Trophoblast cell (in vitro differentiated cells and primary cell): ENCODE measurements at regions not wholly inside any gene's neighbourhood (a gene's known extent, or its start where the extent isn't known, plus 50 kb on each side); places are given as distances from the start of the nearest gene placed in this dataset.
A peak's percentile ranks its signal among the peaks of the same experiment; 100 is the strongest.

Experiments used
- DNase-seq, 2 donors: peaks; one replicate each; pipeline ENCODE4 v3.0.0-alpha.2; 2016
- H2AFZ ChIP-seq: 2 replicates; pipeline ENCODE4 v1.6.1; 2013; ENCODE audit warnings: low read length, moderate library complexity, mild to moderate bottlenecking; ENCODE audit not compliant: insufficient read depth, poor library complexity
- H2AK5ac ChIP-seq: 2 replicates; pipeline ENCODE4 v1.6.1; 2013; ENCODE audit warnings: mild to moderate bottlenecking, low read length
- H2BK120ac ChIP-seq: 2 replicates; pipeline ENCODE4 v1.6.1; 2013; ENCODE audit warnings: low read length, mild to moderate bottlenecking, moderate library complexity; ENCODE audit not compliant: insufficient read depth, poor library complexity
- H2BK12ac ChIP-seq: 2 replicates; pipeline ENCODE4 v1.6.1; 2013; ENCODE audit warnings: mild to moderate bottlenecking, low read length, moderate library complexity
- H2BK5ac ChIP-seq: 2 replicates; pipeline ENCODE4 v1.6.1; 2013; ENCODE audit warnings: low read length, low read depth, moderate library complexity, mild to moderate bottlenecking; ENCODE audit not compliant: poor library complexity
- H3K14ac ChIP-seq: 2 replicates; pipeline ENCODE4 v1.6.1; 2013; ENCODE audit warnings: mild to moderate bottlenecking, low read length
- H3K18ac ChIP-seq: 2 replicates; pipeline ENCODE4 v1.6.1; 2013; ENCODE audit warnings: mild to moderate bottlenecking, low read length
- H3K23ac ChIP-seq: 2 replicates; pipeline ENCODE4 v1.6.1; 2013; ENCODE audit warnings: low read length
- H3K27ac ChIP-seq: 2 replicates; pipeline ENCODE4 v1.5.1; 2013; ENCODE audit warnings: low read depth, mild to moderate bottlenecking, inconsistent platforms, low read length, moderate library complexity
- H3K27me3 ChIP-seq: 2 replicates; pipeline ENCODE4 v1.6.1; 2013; ENCODE audit warnings: inconsistent platforms, mild to moderate bottlenecking, low read length, moderate library complexity; ENCODE audit not compliant: insufficient read depth
- H3K36me3 ChIP-seq, 2 experiments: 1 replicate in 1 of 2; 2 replicates in 1 of 2; pipeline ENCODE4 v1.6.1; 2013; ENCODE audit warnings: low read length in 2 of 2, mild to moderate bottlenecking in 2 of 2, moderate library complexity in 1 of 2; ENCODE audit not compliant: insufficient read depth in 2 of 2, control insufficient read depth in 1 of 2
- H3K4ac ChIP-seq: 2 replicates; pipeline ENCODE4 v1.6.1; 2013; ENCODE audit warnings: low read depth, mild to moderate bottlenecking, low read length, moderate library complexity
- H3K4me1 ChIP-seq, 2 experiments: 1 replicate in 1 of 2; 2 replicates in 1 of 2; pipeline ENCODE4 v1.6.1; 2013; ENCODE audit warnings: low read length in 2 of 2, mild to moderate bottlenecking in 2 of 2, moderate library complexity in 1 of 2; ENCODE audit not compliant: insufficient read depth in 2 of 2, control insufficient read depth in 1 of 2
- H3K4me2 ChIP-seq: 2 replicates; pipeline ENCODE4 v1.6.1; 2013; ENCODE audit warnings: inconsistent platforms, mild to moderate bottlenecking, low read length, moderate library complexity
- H3K4me3 ChIP-seq: 2 replicates; pipeline ENCODE4 v1.5.1; 2013; ENCODE audit warnings: mild to moderate bottlenecking, low read depth, low read length, inconsistent platforms
- H3K79me1 ChIP-seq: one replicate; pipeline ENCODE4 v1.6.1; 2013; ENCODE audit warnings: low read length
- H3K79me2 ChIP-seq: 2 replicates; pipeline ENCODE4 v1.6.1; 2013; ENCODE audit warnings: low read length, mild to moderate bottlenecking; ENCODE audit not compliant: control insufficient read depth, insufficient read depth, poor library complexity
- H3K9ac ChIP-seq: 2 replicates; pipeline ENCODE4 v1.6.1; 2013; ENCODE audit warnings: mild to moderate bottlenecking, low read length
- H3K9me3 ChIP-seq: 2 replicates; pipeline ENCODE4 v1.6.1; 2013; ENCODE audit warnings: low read depth, mild to moderate bottlenecking, control low read depth, inconsistent platforms, low read length; ENCODE audit not compliant: insufficient read depth
- H4K12ac ChIP-seq: 2 replicates; pipeline ENCODE4 v1.6.1; 2013; ENCODE audit warnings: low read depth, mild to moderate bottlenecking, low read length, moderate library complexity
- H4K8ac ChIP-seq: 2 replicates; pipeline ENCODE4 v1.6.1; 2013; ENCODE audit warnings: low read depth, mild to moderate bottlenecking, low read length, moderate library complexity
- H4K91ac ChIP-seq: one replicate; pipeline ENCODE4 v1.6.1; 2013; ENCODE audit warnings: low read depth, mild to moderate bottlenecking, low read length, moderate library complexity
- WGBS: extraction: QIAGEN DNeasy Blood & Tissue Kit; methylation state at CpG from one replicate; pipeline ENCODE4 v1.1.7; 2013; ENCODE audit warnings: missing lambda C conversion rate; ENCODE audit not compliant: insufficient read length, insufficient coverage; ENCODE audit errors: extremely low coverage; 5-methylcytosine and 5-hydroxymethylcytosine counted together

DNA sequence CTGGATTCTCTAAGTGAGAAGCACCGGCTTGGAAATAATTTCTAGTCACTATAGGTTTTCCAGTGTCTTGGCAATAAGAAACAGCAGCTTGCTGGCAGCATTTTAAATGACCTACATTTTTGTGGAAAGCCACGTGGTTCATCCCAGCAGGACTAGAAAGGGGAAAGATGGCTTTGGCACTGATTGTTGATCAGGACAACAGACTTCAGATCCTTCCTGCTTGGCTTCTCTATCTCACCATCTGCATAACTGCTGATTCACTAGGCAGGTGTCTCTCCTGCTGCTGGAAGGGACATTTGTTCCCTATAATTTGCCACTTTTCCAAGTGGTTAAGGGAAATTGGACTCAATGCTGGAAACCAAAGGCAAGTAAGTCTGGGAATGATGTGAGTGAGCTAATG, 131.0 kb downstream of the TTC8 start:
- H3K36me3 ChIP-seq = no peaks in the 10 kb centered on the region
- no CpG with 5 or more reads among the region's 2 CpGs for WGBS
- no peaks in the 10 kb centered on the region for H3K79me2 ChIP-seq

DNA sequence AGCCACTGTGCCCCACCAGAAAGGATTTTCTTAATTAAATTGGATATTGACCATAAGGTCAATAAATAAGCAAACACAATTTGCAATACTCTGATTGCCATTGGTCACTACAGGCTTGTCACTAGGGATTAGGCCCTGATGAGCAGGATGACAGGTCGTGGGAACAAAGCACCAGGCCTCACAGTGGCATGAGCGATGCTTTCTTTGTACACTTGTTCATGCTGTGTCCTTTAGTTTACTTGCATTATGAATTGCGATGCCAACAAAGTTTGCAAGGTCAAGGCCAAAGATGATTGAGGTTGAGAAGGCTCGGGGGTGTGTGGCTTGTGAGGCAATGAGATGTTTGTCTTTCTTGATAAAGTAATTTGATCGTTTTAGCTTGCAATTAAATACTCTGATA, 136.0 kb downstream of the TTC8 start:
- Histone ChIP-seq H2AK5ac (no peak overlapping the region), H3K79me2 (no peaks in the 10 kb centered on the region), H3K9ac (no peak overlapping the region), H3K27ac (no peak overlapping the region), H3K36me3 (no peaks in the 10 kb centered on the region), H3K79me1 (no peaks in the 10 kb centered on the region), H2AFZ (no peak overlapping the region), H3K4me3 (no peak overlapping the region), H2BK12ac (no peak overlapping the region), H2BK5ac (no peak overlapping the region), H3K23ac (no peak overlapping the region), H3K4ac (no peak overlapping the region), H3K14ac (no peak overlapping the region), H3K4me1 (no peaks in the 10 kb centered on the region), H3K9me3 (no peaks in the 10 kb centered on the region), H4K12ac (no peak overlapping the region), H2BK120ac (no peak overlapping the region), H4K8ac (no peak overlapping the region), H3K4me2 (no peak overlapping the region), H3K27me3 (no peaks in the 10 kb centered on the region), H4K91ac (no peak overlapping the region), H3K18ac (no peak overlapping the region)
- DNase-seq = no peak
- WGBS = no CpG with 5 or more reads among the region's 5 CpGs

More for the DNA sequence above, 131.0 kb downstream of the TTC8 start:
- no peaks in the 10 kb centered on the region for H3K27me3 ChIP-seq
- H2BK5ac ChIP-seq = no peak overlapping the region
- H3K18ac ChIP-seq = no peak overlapping the region
- no peak overlapping the region for H4K8ac ChIP-seq
- no peak overlapping the region for H3K23ac ChIP-seq
- no peak overlapping the region for H3K4me3 ChIP-seq
- H2AFZ ChIP-seq = no peak overlapping the region
- H3K27ac ChIP-seq = no peak overlapping the region
- DNase-seq = peak in 1 of 2 donors; percentile 11
- no peak overlapping the region for H2AK5ac ChIP-seq
- no peak overlapping the region for H3K4me2 ChIP-seq
- no peak overlapping the region for H3K9ac ChIP-seq
- H4K91ac ChIP-seq = no peak overlapping the region
- H2BK12ac ChIP-seq = no peak overlapping the region
- H4K12ac ChIP-seq = no peak overlapping the region
- no peak overlapping the region for H2BK120ac ChIP-seq
- peaks cover 6% of the 10 kb centered on the region for H3K9me3 ChIP-seq
- H3K4ac ChIP-seq = no peak overlapping the region
- H3K79me1 ChIP-seq = no peaks in the 10 kb centered on the region
- no peak overlapping the region for H3K14ac ChIP-seq
- H3K4me1 ChIP-seq = no peaks in the 10 kb centered on the region

DNA sequence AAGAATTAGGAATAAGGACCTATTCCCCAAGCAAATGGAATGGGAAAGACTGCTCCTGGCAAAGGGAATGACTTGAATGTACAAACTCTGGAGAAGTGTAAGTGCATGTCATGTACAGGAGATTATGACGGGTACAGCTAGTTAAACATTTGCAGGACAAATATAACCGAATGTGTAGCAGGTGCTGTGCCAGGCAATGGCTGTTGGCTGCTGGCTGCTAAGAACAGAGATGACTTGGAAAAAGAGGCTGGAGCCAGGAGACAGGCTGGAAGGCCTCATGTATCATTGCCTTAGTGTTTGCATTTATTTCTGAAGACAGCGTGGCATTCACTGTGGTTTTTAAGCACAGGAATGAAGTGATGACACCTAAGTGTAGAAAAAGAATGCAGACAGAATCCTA, 136.8 kb downstream of the TTC8 start:
- no peak overlapping the region for H2BK12ac ChIP-seq
- no peak overlapping the region for H2BK5ac ChIP-seq
- H3K4ac ChIP-seq = no peak overlapping the region
- no peaks in the 10 kb centered on the region for H3K79me1 ChIP-seq
- no peaks in the 10 kb centered on the region for H3K79me2 ChIP-seq
- no peak overlapping the region for H3K27ac ChIP-seq
- no peak overlapping the region for H3K4me3 ChIP-seq
- no peak overlapping the region for H3K4me2 ChIP-seq
- no peak overlapping the region for H2AK5ac ChIP-seq
- H2BK120ac ChIP-seq = no peak overlapping the region
- no peaks in the 10 kb centered on the region for H3K4me1 ChIP-seq
- no peak overlapping the region for H2AFZ ChIP-seq
- no peak overlapping the region for H3K18ac ChIP-seq
- no peak for DNase-seq
- no peak overlapping the region for H3K14ac ChIP-seq
- H3K36me3 ChIP-seq = no peaks in the 10 kb centered on the region
- WGBS = no CpG with 5 or more reads among the region's 3 CpGs
- H4K12ac ChIP-seq = no peak overlapping the region
- H4K8ac ChIP-seq = no peak overlapping the region
- no peaks in the 10 kb centered on the region for H3K9me3 ChIP-seq
- H3K23ac ChIP-seq = no peak overlapping the region
- H4K91ac ChIP-seq = no peak overlapping the region
- no peak overlapping the region for H3K9ac ChIP-seq
- no peaks in the 10 kb centered on the region for H3K27me3 ChIP-seq

DNA sequence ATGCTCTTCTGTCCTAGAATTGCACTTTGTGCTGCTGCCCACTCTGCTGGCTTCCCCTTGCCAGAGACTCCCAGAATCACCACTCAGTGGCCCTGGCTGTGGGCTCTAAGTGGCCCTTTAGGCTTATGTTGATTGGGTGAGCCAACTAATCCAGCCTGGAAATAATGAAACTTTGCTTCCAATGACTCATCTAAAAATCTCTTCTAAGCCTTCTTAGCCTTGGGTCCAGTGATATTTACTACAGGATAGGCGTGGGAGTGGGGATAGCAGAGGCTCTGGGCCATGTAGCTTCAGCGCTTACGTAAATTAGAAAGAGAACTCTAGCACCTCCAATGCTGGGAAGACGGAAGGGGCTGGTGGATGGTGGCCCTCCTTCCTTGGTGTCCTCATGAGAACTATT, 137.9 kb downstream of the TTC8 start:
- Histone ChIP-seq H3K23ac (no peak overlapping the region), H3K79me2 (no peaks in the 10 kb centered on the region), H3K18ac (no peak overlapping the region), H3K4me3 (no peak overlapping the region), H3K14ac (no peak overlapping the region), H2BK120ac (no peak overlapping the region), H3K4me2 (no peak overlapping the region), H3K4ac (no peak overlapping the region), H3K9ac (no peak overlapping the region), H2BK5ac (no peak overlapping the region), H3K36me3 (no peaks in the 10 kb centered on the region), H3K79me1 (no peaks in the 10 kb centered on the region), H4K91ac (no peak overlapping the region), H3K27ac (no peak overlapping the region), H2AFZ (no peak overlapping the region), H4K12ac (no peak overlapping the region), H4K8ac (no peak overlapping the region), H3K27me3 (no peaks in the 10 kb centered on the region), H2BK12ac (no peak overlapping the region), H2AK5ac (no peak overlapping the region), H3K9me3 (no peaks in the 10 kb centered on the region), H3K4me1 (no peaks in the 10 kb centered on the region)
- WGBS = no CpG with 5 or more reads among the region's 4 CpGs
- DNase-seq = no peak
